LNCaP clone FGC (cell line): ENCODE measurements at regions not wholly inside any gene's neighbourhood (a gene's known extent, or its start where the extent isn't known, plus 50 kb on each side); places are given as distances from the start of the nearest gene placed in this dataset.

Source experiments
- DNase-seq: peaks from one replicate; pipeline ENCODE4 v3.0.0-alpha.2; 2011; ENCODE audit warnings: low read depth
- H3K4me3 ChIP-seq: 2 replicates; pipeline ENCODE4 v1.5.1; 2011; ENCODE audit warnings: mild to moderate bottlenecking, low read depth, low read length, control low read depth
- TF ChIP-seq, protein P1 (sequence below): IDR thresholded peaks from 2 replicates; pipeline ENCODE4 v1.5.1; 2012; ENCODE audit warnings: mild to moderate bottlenecking; ENCODE audit not compliant: control insufficient read depth, insufficient read depth; ENCODE audit errors: extremely low read depth

DNA sequence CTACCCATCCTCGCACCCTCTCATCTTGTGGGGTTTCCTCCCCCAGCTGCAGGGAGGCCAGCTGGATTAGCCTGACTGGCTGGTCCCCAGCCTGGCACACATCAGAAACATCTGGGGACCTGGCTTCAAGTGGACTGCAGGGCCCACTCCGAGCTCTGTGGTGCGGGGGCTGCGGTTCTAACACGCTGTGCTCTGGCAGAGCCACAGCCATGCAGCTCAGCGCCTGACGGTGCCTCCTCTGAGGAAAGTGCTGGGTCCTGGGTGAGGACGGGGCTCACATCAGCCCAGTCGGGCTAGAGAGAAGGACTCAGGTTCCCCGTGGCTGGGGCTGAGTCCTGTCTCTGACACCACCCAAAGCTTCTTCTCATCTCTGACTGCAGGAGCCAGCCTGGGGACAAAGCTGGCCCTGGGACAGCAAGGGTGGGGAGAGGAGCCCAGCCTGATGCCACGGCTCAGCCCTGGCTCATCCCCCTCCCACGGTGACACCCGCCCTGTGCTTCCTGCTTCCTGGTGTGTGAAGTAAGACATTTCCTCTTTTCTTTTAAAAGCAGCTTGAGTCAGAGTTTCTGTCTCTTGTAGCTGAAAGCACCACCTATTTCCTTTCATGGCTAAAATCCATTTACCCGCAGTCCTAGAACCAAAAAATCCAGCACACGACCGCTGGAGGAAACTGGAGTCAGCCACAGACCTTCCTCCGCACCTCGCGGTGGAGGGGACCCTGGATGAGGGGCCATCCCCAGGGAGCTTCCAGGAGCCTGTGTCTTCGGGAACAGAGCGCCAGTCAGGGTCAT, 127.4 kb upstream of the AFDN start:
- TF ChIP-seq, protein P1, sequence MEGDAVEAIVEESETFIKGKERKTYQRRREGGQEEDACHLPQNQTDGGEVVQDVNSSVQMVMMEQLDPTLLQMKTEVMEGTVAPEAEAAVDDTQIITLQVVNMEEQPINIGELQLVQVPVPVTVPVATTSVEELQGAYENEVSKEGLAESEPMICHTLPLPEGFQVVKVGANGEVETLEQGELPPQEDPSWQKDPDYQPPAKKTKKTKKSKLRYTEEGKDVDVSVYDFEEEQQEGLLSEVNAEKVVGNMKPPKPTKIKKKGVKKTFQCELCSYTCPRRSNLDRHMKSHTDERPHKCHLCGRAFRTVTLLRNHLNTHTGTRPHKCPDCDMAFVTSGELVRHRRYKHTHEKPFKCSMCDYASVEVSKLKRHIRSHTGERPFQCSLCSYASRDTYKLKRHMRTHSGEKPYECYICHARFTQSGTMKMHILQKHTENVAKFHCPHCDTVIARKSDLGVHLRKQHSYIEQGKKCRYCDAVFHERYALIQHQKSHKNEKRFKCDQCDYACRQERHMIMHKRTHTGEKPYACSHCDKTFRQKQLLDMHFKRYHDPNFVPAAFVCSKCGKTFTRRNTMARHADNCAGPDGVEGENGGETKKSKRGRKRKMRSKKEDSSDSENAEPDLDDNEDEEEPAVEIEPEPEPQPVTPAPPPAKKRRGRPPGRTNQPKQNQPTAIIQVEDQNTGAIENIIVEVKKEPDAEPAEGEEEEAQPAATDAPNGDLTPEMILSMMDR, result no peak
- no peak overlapping the region for H3K4me3 ChIP-seq
- DNase-seq, result no peak

DNA sequence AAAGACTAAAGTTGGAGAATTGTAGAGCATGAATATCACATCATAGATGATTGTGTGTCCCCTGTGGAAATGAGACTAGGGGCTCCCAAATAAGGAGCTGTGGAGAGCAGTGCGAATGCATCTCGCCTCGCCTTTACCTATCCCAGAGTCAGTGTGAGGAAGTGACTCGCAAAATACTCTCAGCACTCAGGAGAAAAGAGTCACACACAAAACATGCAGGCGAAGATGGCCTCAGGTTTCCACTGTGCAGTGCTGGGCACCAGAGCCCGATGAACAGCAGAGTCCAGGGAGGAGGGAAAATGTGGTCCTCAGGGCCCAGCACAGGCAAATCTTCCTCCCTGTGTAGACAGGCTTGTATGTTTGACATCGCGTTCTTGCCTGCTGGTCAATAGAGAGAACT, 126.5 kb upstream of the AFDN start:
- no peak for DNase-seq
- TF ChIP-seq, protein P1, result no peak
- H3K4me3 ChIP-seq, result no peak overlapping the region

DNA sequence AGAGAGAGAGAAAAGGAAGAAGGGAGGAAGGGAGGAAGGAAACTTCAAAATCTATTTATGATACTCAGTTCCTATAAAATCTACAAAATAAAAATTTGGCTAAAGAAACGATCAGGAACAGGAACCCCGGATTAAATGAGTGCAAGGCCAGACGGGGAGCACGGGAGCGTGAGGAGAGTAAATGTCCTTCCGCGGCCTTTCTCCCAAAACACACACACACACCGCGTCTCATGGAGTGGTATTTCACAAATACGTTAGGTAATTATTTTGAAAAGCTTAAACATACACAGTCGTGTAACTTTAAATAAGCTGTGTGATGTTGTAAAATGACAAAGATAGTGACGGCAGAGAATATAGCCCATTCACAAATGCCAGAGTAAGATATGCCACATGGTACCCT, 125.7 kb upstream of the AFDN start:
- TF ChIP-seq, protein P1, result no peak
- no peak for DNase-seq
- no peak overlapping the region for H3K4me3 ChIP-seq

DNA sequence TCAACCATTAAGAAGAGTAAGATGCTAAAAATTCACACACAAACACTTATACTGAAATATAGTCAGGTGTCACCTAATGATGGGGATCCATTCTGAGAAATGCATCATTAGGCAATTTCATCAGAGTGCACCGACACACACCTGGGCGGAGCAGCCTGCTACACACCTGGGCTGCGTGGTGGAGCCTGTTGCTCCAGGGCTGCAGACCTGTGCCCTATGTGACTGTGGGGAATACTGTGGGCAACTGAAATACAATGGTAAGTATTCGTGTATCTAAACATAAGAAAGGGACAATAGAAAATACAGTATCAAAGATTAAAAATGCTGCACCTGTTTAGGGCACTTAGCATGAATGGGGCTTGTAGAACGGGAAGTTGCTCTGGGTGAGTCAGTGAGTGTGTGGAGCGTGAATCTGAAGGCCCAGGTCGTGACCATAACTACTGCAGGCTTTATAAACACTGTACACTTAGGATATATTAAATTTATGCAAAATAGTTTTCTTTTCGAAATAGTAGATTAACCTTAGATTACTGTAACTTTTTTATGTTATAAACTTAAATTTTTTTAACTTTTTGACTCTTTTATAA, 124.4 kb upstream of the AFDN start:
- no peak overlapping the region for H3K4me3 ChIP-seq
- TF ChIP-seq, protein P1, result no peak
- DNase-seq, result no peak

DNA sequence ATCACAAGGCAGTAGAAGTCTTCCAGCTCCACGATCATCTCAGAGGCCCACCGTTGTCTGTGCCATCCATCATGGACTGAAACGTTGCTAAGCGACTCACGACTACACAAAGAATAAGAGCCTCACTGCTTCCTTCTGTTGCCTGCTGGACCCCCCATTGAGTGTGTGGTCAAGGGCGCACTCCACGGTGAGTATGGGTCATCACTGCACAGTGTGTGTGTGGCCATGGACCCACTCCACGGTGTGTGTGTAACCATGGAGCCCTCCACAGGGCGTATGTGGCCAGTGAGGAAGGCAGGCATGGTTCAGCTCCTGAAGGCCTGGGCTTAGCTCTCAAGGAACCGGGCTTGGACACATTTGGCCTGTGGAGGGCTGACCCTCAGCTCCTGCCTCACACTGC, 123.4 kb upstream of the AFDN start:
- H3K4me3 ChIP-seq, result no peak overlapping the region
- TF ChIP-seq, protein P1, result no peak
- no peak for DNase-seq

DNA sequence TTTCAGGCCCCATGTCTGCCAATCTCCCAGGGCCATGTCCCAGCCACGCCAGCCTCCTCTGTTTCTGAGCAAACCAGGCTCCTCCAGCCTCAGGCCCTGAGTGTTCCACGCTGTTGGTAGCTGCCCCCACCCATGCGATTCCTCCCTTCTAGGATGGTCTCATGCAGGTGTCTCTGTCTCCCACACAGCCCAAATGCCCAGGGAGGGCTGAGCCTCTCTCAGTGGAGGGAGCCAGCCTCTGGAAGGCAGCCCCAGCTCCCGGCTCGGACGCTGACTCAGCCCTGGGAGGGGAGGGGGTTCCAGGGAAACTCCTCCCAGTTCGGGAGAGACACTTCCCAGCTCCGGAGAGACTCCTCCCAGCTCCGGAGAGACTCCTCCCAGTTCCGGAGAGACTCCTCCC, 122.9 kb upstream of the AFDN start:
- TF ChIP-seq, protein P1, result no peak
- no peak for DNase-seq

More for the DNA sequence above, 122.9 kb upstream of the AFDN start:
- no peak overlapping the region for H3K4me3 ChIP-seq
